Heart left ventricle (tissue), 16 donors: ENCODE measurements at regions not wholly inside any gene's neighbourhood (a gene's known extent, or its start where the extent isn't known, plus 50 kb on each side); places are given as distances from the start of the nearest gene placed in this dataset.

ENCODE experiments used
- ATAC-seq, 4 donors: fragments of 200-7000 bp; cut with Tn5 transposase; one replicate each; pipeline ENCODE4 v1.9.1; 2020 to 2022; ENCODE audit warnings: moderate library complexity in 4 of 4, mild to moderate bottlenecking in 3 of 4, moderate number of reproducible peaks in 1 of 4
- DNase-seq, 5 donors: peaks; one replicate each; pipeline ENCODE4 v3.0.0-alpha.2; 2020
- H3K27ac ChIP-seq, 12 donors: fragments of 200-600 bp; sonication (generic) in 4 of 12; one replicate each; pipeline versions ENCODE4 v1.5.0 to v1.8.0; 2016 to 2022; ENCODE audit warnings: mild to moderate bottlenecking in 2 of 12
- H3K27me3 ChIP-seq, 9 donors: fragments of 200-600 bp; sonication (generic) in 2 of 9; one replicate each; pipeline versions ENCODE4 v1.5.1 to v1.8.0; 2016 to 2022; ENCODE audit warnings: mild to moderate bottlenecking in 3 of 9
- H3K36me3 ChIP-seq, 9 donors: fragments of 200-600 bp; sonication (generic) in 2 of 9; one replicate each; pipeline versions ENCODE4 v1.5.0 to v1.8.0; 2018 to 2022; ENCODE audit warnings: mild to moderate bottlenecking in 2 of 9
- H3K4me1 ChIP-seq, 12 donors: fragments of 200-600 bp; sonication (generic) in 4 of 12; one replicate each; pipeline versions ENCODE4 v1.5.0 to v1.8.0; 2016 to 2022; ENCODE audit warnings: mild to moderate bottlenecking in 3 of 12
- H3K4me3 ChIP-seq, 12 donors: fragments of 200-600 bp; sonication (generic) in 4 of 12; one replicate each; pipeline versions ENCODE4 v1.5.0 to v1.8.0; 2017 to 2022; ENCODE audit warnings: mild to moderate bottlenecking in 9 of 12, moderate library complexity in 4 of 12
- H3K9me3 ChIP-seq, 12 donors: fragments of 200-600 bp; sonication (generic) in 4 of 12; one replicate each; pipeline versions ENCODE4 v1.5.0 to v1.8.0; 2016 to 2022; ENCODE audit warnings: mild to moderate bottlenecking in 1 of 12
- CTCF ChIP-seq, 12 donors: fragments of 200-600 bp; sonication (generic) in 4 of 12; IDR thresholded peaks; one replicate each; pipeline versions ENCODE4 v1.5.0 to v1.8.0; 2018 to 2022; ENCODE audit warnings: antibody characterized with exemption in 12 of 12, mild to moderate bottlenecking in 5 of 12
- POLR2A ChIP-seq, 2 donors: fragments of 450-650 bp; IDR thresholded peaks; one replicate each; pipeline ENCODE4 v1.6.1; 2017; ENCODE audit warnings: antibody characterized with exemption in 2 of 2, mild to moderate bottlenecking in 2 of 2, moderate library complexity in 2 of 2
- WGBS, 4 donors: extraction: QIAGEN DNeasy Blood & Tissue Kit in 2 of 4; methylation state at CpG; one replicate each; pipeline versions ENCODE4 v1.1.5 to v1.1.7; 2013 to 2018; 5-methylcytosine and 5-hydroxymethylcytosine counted together
- intact Hi-C, 10 donors: fragments of 100-400 bp; cut with DNase I; formaldehyde crosslinking; loops; one replicate each; pipeline versions ENCODE4 v1.11.1 to v1.14.2; 2022
- donor health status: ischemic (EF 13 %, LVEDD 7.1; RV severe dilation, severe dysfunction).
- donor health status: healthy with polysubstance abuse.
- donor health status: DM: no; HTN: yes; CAD: no.
- donor health status: DM: no; HTN: no; CAD: no.
- donor health status: ischemic (EF 25% LVEDD 6.9; RV normal size, moderate dysfunction).
- donor health status: ischemic (EF 25% LVEDD 5.7; RV mildly dilated, moderate dysfunction).
- donor health status: healthy.
- donor health status: DM: yes; HTN: yes; CAD: no.
- donor health status: ischemic (EF 35%, LVEDD 5.7; RV mildly dilated, moderate dysfunction).
- donor health status: nonischemic (EF 11% LVEDD 7.7; RV severe dilation, severe dysfunction).
- donor health status: DM: yes; HTN: yes; CAD: no.
- donor health status: PGD.
- donor health status: ischemic (EF 29% LVEDD 5.4; RV normal size, mild dysfunction).
- donor health status: nonischemic (EF 23%, LVEDD 6.1; RV moderate dilation, normal function).

- Histone ChIP-seq H3K27ac (no peak overlapping the region), H3K4me1 (no peaks in the 10 kb centered on the region), H3K27me3 (no peaks in the 10 kb centered on the region), H3K36me3 (no peaks in the 10 kb centered on the region), H3K4me3 (no peak overlapping the region), H3K9me3 (peaks cover 0 to 15% (median 3%) of the 10 kb centered on the region in 12 donors)
- 67 to 75% (median 70%) methylated on average over 2 of the region's 2 CpGs for WGBS, 4 donors
- ATAC-seq (peak in 2 of 4 donors; percentile 26 to 31), DNase-seq (no peak)
- TF ChIP-seq CTCF (IDR thresholded peaks at IDR 0.05) = no peak
- no peak for TF ChIP-seq POLR2A (IDR thresholded peaks at IDR 0.05)
- intact Hi-C loops = no loop called here
Observed at GRCh38 chr6:15974817-15975216, 154.1 kb upstream of the MYLIP start.

GRCh38 chr6:15970517-15970916 is 158.4 kb upstream of the MYLIP start:
- WGBS, 4 donors = 37 to 65% (median 52%) methylated on average over 3 of the region's 3 CpGs
- TF ChIP-seq CTCF (IDR thresholded peaks at IDR 0.05) = no peak
- TF ChIP-seq POLR2A (IDR thresholded peaks at IDR 0.05) = no peak
- H3K27ac ChIP-seq = no peak overlapping the region
- no peaks in the 10 kb centered on the region for H3K36me3 ChIP-seq
- no peak overlapping the region for H3K4me3 ChIP-seq
- DNase-seq (no peak), ATAC-seq (no peak)
- no peaks in the 10 kb centered on the region for H3K27me3 ChIP-seq
- no peaks in the 10 kb centered on the region for H3K4me1 ChIP-seq
- H3K9me3 ChIP-seq = peaks cover 0 to 15% (median 3%) of the 10 kb centered on the region in 12 donors
- intact Hi-C loops = no loop called here

GRCh38 chr6:15969236-15969778 is 159.6 kb upstream of the MYLIP start:
- no peak overlapping the region for H3K27ac ChIP-seq
- WGBS, 4 donors = 86 to 93% (median 91%) methylated on average over 3 of the region's 3 CpGs
- no peaks in the 10 kb centered on the region for H3K4me1 ChIP-seq
- ATAC-seq (no peak), DNase-seq (no peak)
- H3K27me3 ChIP-seq = no peaks in the 10 kb centered on the region
- TF ChIP-seq POLR2A (IDR thresholded peaks at IDR 0.05) = no peak
- no peak for TF ChIP-seq CTCF (IDR thresholded peaks at IDR 0.05)
- no peaks in the 10 kb centered on the region for H3K36me3 ChIP-seq
- H3K4me3 ChIP-seq = no peak overlapping the region
- H3K9me3 ChIP-seq = peaks cover 0 to 12% (median 3%) of the 10 kb centered on the region in 12 donors
- intact Hi-C loops = no loop called here

GRCh38 chr6:15968519-15968918 is 160.4 kb upstream of the MYLIP start:
- Histone ChIP-seq H3K27me3 (no peaks in the 10 kb centered on the region), H3K27ac (no peak overlapping the region), H3K9me3 (peaks cover 0 to 6% (median under 1%) of the 10 kb centered on the region in 12 donors), H3K4me1 (no peaks in the 10 kb centered on the region), H3K36me3 (no peaks in the 10 kb centered on the region), H3K4me3 (no peak overlapping the region)
- DNase-seq (no peak), ATAC-seq (no peak)
- intact Hi-C loops = no loop called here
- whole genome bisulfite sequencing, 4 donors = 62 to 65% (median 64%) methylated on average over 3 of the region's 3 CpGs
- TF ChIP-seq CTCF (IDR thresholded peaks at IDR 0.05) = no peak
- TF ChIP-seq POLR2A (IDR thresholded peaks at IDR 0.05) = no peak
